ENCODE measurements at regions not wholly inside any gene's neighbourhood (a gene's known extent, or its start where the extent isn't known, plus 50 kb on each side); places are given as distances from the start of the nearest gene placed in this dataset.
"Not testable (repeated sequence)": the region's sequence is repeated elsewhere in the genome, so short reads cannot be mapped to it uniquely, and the experiment has no call there.

GRCh38 chr16:18135024-18135423 lies 201.5 kb downstream of the NPIPA8 start:
- H3K27me3 Mint-ChIP-seq (ENCODE audit: low read depth); H3K27ac Mint-ChIP-seq; H3K4me1 Mint-ChIP-seq (ENCODE audit: low read depth); DNase-seq; CTCF ChIA-PET; H3K36me3 Mint-ChIP-seq (ENCODE audit: low read depth); H3K4me3 Mint-ChIP-seq; H3K9me3 Mint-ChIP-seq; intact Hi-C loops (cut with micrococcal nuclease): not testable (repeated sequence)

DNA sequence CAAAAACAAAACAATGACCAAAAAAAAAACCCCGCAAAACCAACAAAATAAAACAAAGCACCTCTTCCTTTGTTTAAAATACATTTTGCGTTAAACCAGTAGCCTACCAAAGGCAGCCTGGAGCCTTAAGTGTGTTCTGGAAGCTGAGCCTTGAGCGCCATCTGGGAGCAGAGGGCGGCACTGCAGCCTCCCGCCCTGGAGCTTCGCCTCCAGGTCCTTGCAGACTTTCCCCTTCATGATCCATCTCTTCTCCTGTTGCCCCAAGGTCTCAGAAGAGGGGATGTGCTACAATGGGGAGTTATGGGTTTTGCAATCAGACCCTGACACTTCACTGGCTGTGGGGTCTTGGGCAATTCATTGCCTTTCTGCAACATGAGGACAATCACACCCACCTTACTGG lies 204.9 kb downstream of the NPIPA8 start:
- H3K36me3 Mint-ChIP-seq (ENCODE audit: low read depth); H3K27ac Mint-ChIP-seq; H3K4me3 Mint-ChIP-seq; H3K9me3 Mint-ChIP-seq; H3K4me1 Mint-ChIP-seq (ENCODE audit: low read depth); intact Hi-C loops (cut with micrococcal nuclease); H3K27me3 Mint-ChIP-seq (ENCODE audit: low read depth); CTCF ChIA-PET; DNase-seq: not testable (repeated sequence)

DNA sequence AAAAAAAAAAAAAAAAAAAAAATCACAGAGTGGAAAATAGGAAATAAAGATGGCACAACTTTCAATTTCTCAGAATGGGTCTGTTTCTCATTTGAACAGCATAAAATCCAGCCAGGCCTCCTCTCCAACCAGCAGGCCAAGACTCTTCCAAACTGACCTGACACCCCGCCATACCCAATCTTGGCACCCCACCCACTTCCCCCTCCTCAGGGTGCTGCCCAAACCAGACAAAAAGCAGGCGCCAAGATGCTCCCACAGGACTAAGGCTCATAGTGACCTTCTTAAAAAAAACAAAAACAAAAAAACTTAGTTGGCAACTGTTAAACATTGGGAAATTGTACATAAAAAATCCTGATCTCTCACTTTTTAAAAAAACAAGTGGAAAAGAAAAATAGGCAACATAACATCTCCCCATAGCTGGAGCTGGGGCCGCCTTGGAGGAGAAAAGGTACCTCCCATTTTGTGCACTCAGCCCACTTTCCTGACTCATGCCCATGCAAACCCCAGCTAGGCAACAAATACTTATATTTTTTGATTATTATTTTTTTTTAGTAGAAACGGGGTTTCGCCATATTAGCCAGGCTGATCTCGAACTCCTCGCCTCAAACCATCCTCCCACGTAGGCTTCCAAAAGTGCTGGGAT lies 205.9 kb downstream of the NPIPA8 start:
- H3K27me3 Mint-ChIP-seq (ENCODE audit: low read depth); intact Hi-C loops (cut with micrococcal nuclease); H3K4me3 Mint-ChIP-seq; H3K27ac Mint-ChIP-seq; H3K9me3 Mint-ChIP-seq; CTCF ChIA-PET; DNase-seq; H3K4me1 Mint-ChIP-seq (ENCODE audit: low read depth); H3K36me3 Mint-ChIP-seq (ENCODE audit: low read depth): not testable (repeated sequence)

- H3K36me3 Mint-ChIP-seq (ENCODE audit: low read depth); H3K4me1 Mint-ChIP-seq (ENCODE audit: low read depth); intact Hi-C loops (cut with micrococcal nuclease); CTCF ChIA-PET; H3K27me3 Mint-ChIP-seq (ENCODE audit: low read depth); H3K4me3 Mint-ChIP-seq; H3K9me3 Mint-ChIP-seq; H3K27ac Mint-ChIP-seq; DNase-seq: not testable (repeated sequence)
Measured at GRCh38 chr16:18127033-18127432, 209.5 kb downstream of the NPIPA8 start.

GRCh38 chr16:18119092-18119491 lies 217.4 kb downstream of the NPIPA8 start:
- intact Hi-C loops (cut with micrococcal nuclease) = not testable (repeated sequence)

GRCh38 chr16:18118684-18119083 lies 217.9 kb downstream of the NPIPA8 start:
- H3K36me3 Mint-ChIP-seq (ENCODE audit: low read depth); H3K27ac Mint-ChIP-seq; H3K9me3 Mint-ChIP-seq; DNase-seq; H3K27me3 Mint-ChIP-seq (ENCODE audit: low read depth); CTCF ChIA-PET; H3K4me3 Mint-ChIP-seq; H3K4me1 Mint-ChIP-seq (ENCODE audit: low read depth); intact Hi-C loops (cut with micrococcal nuclease): not testable (repeated sequence)

More at GRCh38 chr16:18119092-18119491, 217.4 kb downstream of the NPIPA8 start:
- H3K27me3 Mint-ChIP-seq (ENCODE audit: low read depth); H3K36me3 Mint-ChIP-seq (ENCODE audit: low read depth); CTCF ChIA-PET; H3K4me3 Mint-ChIP-seq; DNase-seq; H3K4me1 Mint-ChIP-seq (ENCODE audit: low read depth); H3K27ac Mint-ChIP-seq; H3K9me3 Mint-ChIP-seq: not testable (repeated sequence)

GRCh38 chr16:18118071-18118470 lies 218.5 kb downstream of the NPIPA8 start:
- H3K27me3 Mint-ChIP-seq (ENCODE audit: low read depth); H3K36me3 Mint-ChIP-seq (ENCODE audit: low read depth); H3K9me3 Mint-ChIP-seq; intact Hi-C loops (cut with micrococcal nuclease); H3K4me3 Mint-ChIP-seq; H3K27ac Mint-ChIP-seq; DNase-seq; CTCF ChIA-PET; H3K4me1 Mint-ChIP-seq (ENCODE audit: low read depth): not testable (repeated sequence)

DNA sequence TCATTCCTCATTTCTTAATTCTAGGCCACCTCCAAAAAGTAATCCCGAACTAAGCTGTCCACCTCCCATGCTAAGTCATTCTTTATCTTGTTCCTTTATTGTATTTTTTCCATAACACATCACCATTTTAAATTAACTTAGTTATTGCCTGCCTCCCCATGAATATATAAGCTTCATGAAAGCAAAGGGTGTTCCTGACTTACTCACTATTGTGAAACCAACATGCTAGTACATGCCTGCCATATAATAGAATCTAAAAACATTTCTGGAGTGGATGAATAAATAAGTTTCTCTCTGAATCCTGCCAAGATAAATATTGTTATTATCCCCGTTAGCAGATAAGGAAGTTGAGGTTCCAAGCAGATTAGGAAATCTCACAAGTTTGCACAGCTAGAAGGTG lies 232.1 kb downstream of the NPIPA8 start:
- intact Hi-C loops (cut with micrococcal nuclease); DNase-seq; H3K27ac Mint-ChIP-seq; H3K27me3 Mint-ChIP-seq (ENCODE audit: low read depth); H3K9me3 Mint-ChIP-seq; CTCF ChIA-PET; H3K4me3 Mint-ChIP-seq; H3K4me1 Mint-ChIP-seq (ENCODE audit: low read depth); H3K36me3 Mint-ChIP-seq (ENCODE audit: low read depth): not testable (repeated sequence)

DNA sequence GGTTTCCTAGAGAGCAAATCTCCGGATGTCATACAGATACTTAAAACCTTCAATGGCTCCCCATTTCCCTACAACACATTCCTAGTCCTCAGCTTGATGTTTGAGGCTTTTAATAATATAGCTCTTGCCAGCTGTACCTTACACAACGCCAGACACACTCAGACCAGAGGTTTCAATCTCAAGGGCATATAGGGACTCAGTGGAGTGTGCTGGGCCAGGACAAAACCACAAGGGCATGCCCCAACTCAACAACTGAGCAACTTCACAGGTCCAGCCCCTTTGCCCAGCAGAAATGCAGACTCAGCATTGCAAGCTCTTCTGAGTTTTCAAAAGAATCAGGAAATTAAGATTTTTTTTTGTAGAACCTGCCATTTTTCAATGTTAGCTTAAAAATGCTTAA lies 235.5 kb downstream of the NPIPA8 start:
- intact Hi-C loops (cut with micrococcal nuclease); H3K9me3 Mint-ChIP-seq; H3K27me3 Mint-ChIP-seq (ENCODE audit: low read depth); H3K36me3 Mint-ChIP-seq (ENCODE audit: low read depth); CTCF ChIA-PET; DNase-seq; H3K4me3 Mint-ChIP-seq; H3K4me1 Mint-ChIP-seq (ENCODE audit: low read depth); H3K27ac Mint-ChIP-seq: not testable (repeated sequence)

- H3K27ac Mint-ChIP-seq; H3K9me3 Mint-ChIP-seq; H3K4me3 Mint-ChIP-seq; H3K4me1 Mint-ChIP-seq (ENCODE audit: low read depth); DNase-seq; H3K27me3 Mint-ChIP-seq (ENCODE audit: low read depth); H3K36me3 Mint-ChIP-seq (ENCODE audit: low read depth); intact Hi-C loops (cut with micrococcal nuclease); CTCF ChIA-PET: not testable (repeated sequence)
Measured at GRCh38 chr16:18092605-18093004, 243.9 kb downstream of the NPIPA8 start.

DNA sequence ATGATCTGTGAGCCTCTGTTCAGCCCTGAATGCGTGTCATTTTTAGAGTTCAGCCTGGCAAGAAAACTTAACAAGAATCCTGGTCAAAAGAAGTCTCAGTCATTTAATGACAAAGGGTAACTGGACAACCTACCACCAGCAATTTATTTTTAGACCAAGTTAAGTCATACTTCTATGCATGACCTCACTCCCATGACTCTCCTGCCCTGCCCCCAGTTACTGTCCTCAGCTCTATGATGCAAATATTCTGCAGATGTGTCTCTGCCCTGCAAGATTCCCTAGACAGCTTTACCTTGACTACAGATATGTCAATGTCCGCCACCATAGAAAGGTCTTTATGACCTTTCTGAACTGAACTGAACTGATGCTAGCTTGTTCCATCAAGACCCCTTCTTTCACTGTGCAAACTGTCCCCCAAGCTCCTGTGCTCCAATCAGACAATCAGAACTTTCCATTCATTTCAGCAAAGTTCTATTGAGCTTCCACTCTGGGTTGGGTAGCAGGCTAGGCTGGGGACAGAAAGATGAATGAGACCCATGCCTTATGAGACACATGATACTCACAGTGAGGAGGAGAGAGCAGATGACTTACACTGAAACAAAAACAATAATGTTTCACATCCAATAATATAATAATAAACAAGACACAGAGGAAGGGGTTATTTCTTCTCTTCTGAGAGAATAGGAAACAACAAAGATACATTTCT lies 255.7 kb downstream of the NPIPA8 start:
- H3K9me3 Mint-ChIP-seq; H3K27me3 Mint-ChIP-seq (ENCODE audit: low read depth); CTCF ChIA-PET; intact Hi-C loops (cut with micrococcal nuclease); H3K27ac Mint-ChIP-seq; H3K4me1 Mint-ChIP-seq (ENCODE audit: low read depth); H3K36me3 Mint-ChIP-seq (ENCODE audit: low read depth); DNase-seq; H3K4me3 Mint-ChIP-seq: not testable (repeated sequence)

GRCh38 chr16:18077910-18078309 lies 258.6 kb downstream of the NPIPA8 start:
- CTCF ChIA-PET; H3K27ac Mint-ChIP-seq; H3K9me3 Mint-ChIP-seq; H3K4me1 Mint-ChIP-seq (ENCODE audit: low read depth); intact Hi-C loops (cut with micrococcal nuclease); H3K27me3 Mint-ChIP-seq (ENCODE audit: low read depth); DNase-seq; H3K36me3 Mint-ChIP-seq (ENCODE audit: low read depth); H3K4me3 Mint-ChIP-seq: not testable (repeated sequence)

DNA sequence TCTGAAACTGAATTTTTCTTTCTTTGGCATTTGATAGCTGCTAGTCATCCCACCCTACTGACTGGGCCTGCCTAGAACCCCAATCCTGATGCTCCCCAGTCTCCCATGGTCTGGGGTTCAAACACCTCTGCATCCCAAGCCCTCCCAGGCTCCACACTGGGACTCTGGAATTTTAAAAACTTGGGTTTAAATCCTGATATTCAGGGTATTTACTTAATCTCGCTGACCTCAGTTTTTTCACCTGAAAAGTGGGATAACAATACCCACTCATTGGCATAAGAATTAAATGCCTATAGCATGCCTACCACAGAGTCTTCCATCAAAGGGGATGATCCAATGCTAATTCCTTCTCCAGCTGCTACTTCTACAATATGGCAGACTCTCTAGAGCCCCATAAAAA lies 264.4 kb downstream of the NPIPA8 start:
- no peak for DNase-seq

More for the DNA sequence above, 264.4 kb downstream of the NPIPA8 start:
- Mint-ChIP-seq H3K9me3 (no peaks in the 10 kb centered on the region), H3K36me3 (ENCODE audit: low read depth) (no peaks in the 10 kb centered on the region), H3K4me1 (ENCODE audit: low read depth) (no peaks in the 10 kb centered on the region), H3K4me3 (no peak overlapping the region), H3K27me3 (ENCODE audit: low read depth) (peaks cover 6% of the 10 kb centered on the region), H3K27ac (no peak overlapping the region)
- intact Hi-C loops (cut with micrococcal nuclease) = no loop called here
- CTCF ChIA-PET = no interaction called here

Measured in activated naive CD4-positive, alpha-beta T cell treated with anti-CD3 and anti-CD28 coated beads for 36 hours (primary cell).